Sigmoid colon (tissue), 6 donors: ENCODE measurements at regions not wholly inside any gene's neighbourhood (a gene's known extent, or its start where the extent isn't known, plus 50 kb on each side); places are given as distances from the start of the nearest gene placed in this dataset.

ENCODE experiments used
- DNase-seq: peaks from one replicate; pipeline ENCODE4 v3.0.0-alpha.2; 2019
- H3K27ac ChIP-seq, 4 donors: fragments of 200-600 bp; sonication (generic); one replicate each; pipeline ENCODE4 v1.5.1; 2016 to 2019; ENCODE audit warnings: mild to moderate bottlenecking in 1 of 4
- H3K27me3 ChIP-seq, 3 donors: fragments of 200-600 bp; sonication (generic); one replicate each; pipeline ENCODE4 v1.5.1; 2019; ENCODE audit warnings: mild to moderate bottlenecking in 1 of 3
- H3K36me3 ChIP-seq, 4 donors: fragments of 200-600 bp; sonication (generic); one replicate each; pipeline ENCODE4 v1.5.1; 2016 to 2019
- H3K4me1 ChIP-seq, 4 donors: fragments of 200-600 bp; sonication (generic); one replicate each; pipeline ENCODE4 v1.5.1; 2017 to 2019
- H3K4me3 ChIP-seq, 4 donors: fragments of 200-600 bp; sonication (generic); one replicate each; pipeline ENCODE4 v1.5.1; 2017 to 2019; ENCODE audit warnings: mild to moderate bottlenecking in 2 of 4, moderate library complexity in 1 of 4
- H3K9me3 ChIP-seq, 4 donors: fragments of 200-600 bp in 3 of 4; sonication (generic) in 3 of 4; one replicate each; pipeline versions ENCODE4 v1.5.1 to v1.6.1; 2013 to 2019
- CTCF ChIP-seq, 4 experiments: fragments of 450-650 bp in 3 of 4; fragments of 200-600 bp in 1 of 4; IDR thresholded peaks; one replicate each; pipeline ENCODE4 v1.5.1; 2016 to 2019; ENCODE audit warnings: antibody characterized with exemption in 4 of 4, mild to moderate bottlenecking in 3 of 4, moderate library complexity in 2 of 4
- EP300 ChIP-seq, 4 donors: sonication (generic); formaldehyde crosslinking; IDR thresholded peaks; one replicate each; pipeline ENCODE4 v1.6.1; 2017; ENCODE audit warnings: antibody characterized with exemption in 4 of 4
- POLR2A ChIP-seq, 2 donors: fragments of 450-650 bp; IDR thresholded peaks; one replicate each; pipeline ENCODE4 v1.6.1; 2016; ENCODE audit warnings: antibody characterized with exemption in 2 of 2, mild to moderate bottlenecking in 2 of 2, moderate library complexity in 2 of 2
- POLR2AphosphoS5 ChIP-seq, 4 donors: sonication (generic); formaldehyde crosslinking; IDR thresholded peaks; one replicate each; pipeline ENCODE4 v1.6.1; 2017; ENCODE audit warnings: antibody characterized with exemption in 4 of 4
- WGBS, 2 donors: extraction: QIAGEN DNeasy Blood & Tissue Kit; methylation state at CpG; one replicate each; pipeline ENCODE4 v1.1.7; 2013; 5-methylcytosine and 5-hydroxymethylcytosine counted together
- intact Hi-C: fragments of 100-400 bp; cut with DNase I; formaldehyde crosslinking; loops from one replicate; pipeline ENCODE4 v1.15.1; 2023
- donor health status: healthy with polysubstance abuse.
- donor health status: healthy.

GRCh38 chr2:144237830-144238627, 281.9 kb downstream of the ZEB2 start:
- TF ChIP-seq POLR2A (IDR thresholded peaks at IDR 0.05) (no peak), POLR2AphosphoS5 (IDR thresholded peaks at IDR 0.05) (no peak), CTCF (IDR thresholded peaks at IDR 0.05) (no peak), EP300 (IDR thresholded peaks at IDR 0.05) (no peak)
- no peak for DNase-seq
- H3K27me3 ChIP-seq, result no peaks in the 10 kb centered on the region
- H3K4me1 ChIP-seq, result no peaks in the 10 kb centered on the region
- no peaks in the 10 kb centered on the region for H3K9me3 ChIP-seq
- H3K36me3 ChIP-seq, result no peaks in the 10 kb centered on the region
- WGBS, 2 donors, result 51 to 66% methylated on average over 2 of the region's 2 CpGs
- no peak overlapping the region for H3K4me3 ChIP-seq
- intact Hi-C loops, result no loop called here
- no peak overlapping the region for H3K27ac ChIP-seq

- intact Hi-C loops, result no loop called here
- no peaks in the 10 kb centered on the region for H3K36me3 ChIP-seq
- H3K27me3 ChIP-seq, result no peaks in the 10 kb centered on the region
- no peaks in the 10 kb centered on the region for H3K9me3 ChIP-seq
- TF ChIP-seq POLR2A (IDR thresholded peaks at IDR 0.05), result no peak
- TF ChIP-seq POLR2AphosphoS5 (IDR thresholded peaks at IDR 0.05), result no peak
- no peak for TF ChIP-seq EP300 (IDR thresholded peaks at IDR 0.05)
- no peak for TF ChIP-seq CTCF (IDR thresholded peaks at IDR 0.05)
- H3K4me1 ChIP-seq, result no peaks in the 10 kb centered on the region
- H3K4me3 ChIP-seq, result no peak overlapping the region
- DNase-seq, result no peak
- no peak overlapping the region for H3K27ac ChIP-seq
- 93 to 94% methylated on average over 4 of the region's 4 CpGs for WGBS, 2 donors
These were observed 282.8 kb downstream of the ZEB2 start for GRCh38 chr2:144237108-144237507.

- intact Hi-C loops, result no loop called here
- no peaks in the 10 kb centered on the region for H3K27me3 ChIP-seq
- H3K36me3 ChIP-seq, result no peaks in the 10 kb centered on the region
- H3K27ac ChIP-seq, result no peak overlapping the region
- no peak for DNase-seq
- no peak overlapping the region for H3K4me3 ChIP-seq
- 78 to 83% methylated on average over 1 of the region's 1 CpG for WGBS, 2 donors
- no peaks in the 10 kb centered on the region for H3K4me1 ChIP-seq
- H3K9me3 ChIP-seq, result no peaks in the 10 kb centered on the region
- no peak for TF ChIP-seq POLR2AphosphoS5 (IDR thresholded peaks at IDR 0.05)
- no peak for TF ChIP-seq POLR2A (IDR thresholded peaks at IDR 0.05)
- no peak for TF ChIP-seq CTCF (IDR thresholded peaks at IDR 0.05)
- no peak for TF ChIP-seq EP300 (IDR thresholded peaks at IDR 0.05)
These were observed 284.9 kb downstream of the ZEB2 start for GRCh38 chr2:144235050-144235449.

GRCh38 chr2:144234542-144234871, 285.4 kb downstream of the ZEB2 start:
- TF ChIP-seq POLR2AphosphoS5 (IDR thresholded peaks at IDR 0.05), result no peak
- TF ChIP-seq POLR2A (IDR thresholded peaks at IDR 0.05), result no peak
- TF ChIP-seq EP300 (IDR thresholded peaks at IDR 0.05), result no peak
- no peak for TF ChIP-seq CTCF (IDR thresholded peaks at IDR 0.05)
- 82 to 86% methylated on average over 4 of the region's 4 CpGs for WGBS, 2 donors
- H3K36me3 ChIP-seq, result no peaks in the 10 kb centered on the region
- intact Hi-C loops, result no loop called here
- H3K27me3 ChIP-seq, result no peaks in the 10 kb centered on the region
- H3K4me1 ChIP-seq, result no peaks in the 10 kb centered on the region
- no peaks in the 10 kb centered on the region for H3K9me3 ChIP-seq
- no peak for DNase-seq
- no peak overlapping the region for H3K27ac ChIP-seq
- no peak overlapping the region for H3K4me3 ChIP-seq
